H1 (cell line): ENCODE measurements at regions not wholly inside any gene's neighbourhood (a gene's known extent, or its start where the extent isn't known, plus 50 kb on each side); places are given as distances from the start of the nearest gene placed in this dataset.

Experiments
- CTCF ChIA-PET: fragments of 300-600 bp; sonication (Branson Sonifier 250); formaldehyde crosslinking; loops from one replicate; lab custom pipeline; 2021; ENCODE audit not compliant: partially characterized antibody; lab: Charles Lee
- POLR2A ChIA-PET: fragments of 300-600 bp; sonication (Branson Sonifier 250); formaldehyde crosslinking; loops from one replicate; lab custom pipeline; 2021; ENCODE audit warnings: inconsistent platforms; ENCODE audit not compliant: partially characterized antibody; lab: Charles Lee
- DNase-seq, 2 experiments: peaks; one replicate each; pipeline versions ENCODE4 v3.0.0 to v3.0.0-alpha.2; 2010 to 2022; ENCODE audit warnings: low spot score in 2 of 2, low read depth in 1 of 2, mixed read lengths in 1 of 2
- FAIRE-seq: peaks from 2 replicates; lab custom pipeline; 2011; peaks lifted over from hg19 to GRCh38; lab: Jason Lieb, UNC
- H2AFZ ChIP-seq: 2 replicates; pipeline ENCODE4 v1.8.1; 2012; ENCODE audit warnings: low read length, inconsistent platforms
- H2AK5ac ChIP-seq: 2 replicates; pipeline ENCODE4 v1.6.1; 2013; ENCODE audit warnings: low read depth, low read length
- H2BK120ac ChIP-seq: replicated peaks from 2 replicates; pipeline ENCODE3; 2013; ENCODE audit warnings: low read depth, low read length, inconsistent platforms
- H2BK12ac ChIP-seq: 2 replicates; pipeline ENCODE4 v1.6.1; 2013; ENCODE audit warnings: low read depth, low read length
- H2BK15ac ChIP-seq: 2 replicates; pipeline ENCODE4 v1.6.1; 2013; ENCODE audit warnings: low read length
- H2BK20ac ChIP-seq: 2 replicates; pipeline ENCODE4 v1.6.1; 2013; ENCODE audit warnings: low read length
- H2BK5ac ChIP-seq: 2 replicates; pipeline ENCODE4 v1.6.1; 2013; ENCODE audit warnings: low read depth, low read length
- H3K14ac ChIP-seq: 2 replicates; pipeline ENCODE4 v1.6.1; 2013; ENCODE audit warnings: inconsistent platforms; ENCODE audit not compliant: insufficient read length
- H3K18ac ChIP-seq: 2 replicates; pipeline ENCODE4 v1.6.1; 2013; ENCODE audit warnings: low read length; ENCODE audit errors: extremely low read depth
- H3K23ac ChIP-seq: 2 replicates; pipeline ENCODE4 v1.6.1; 2013; ENCODE audit warnings: inconsistent platforms; ENCODE audit not compliant: insufficient read length
- H3K23me2 ChIP-seq: 2 replicates; pipeline ENCODE4 v1.6.1; 2013; ENCODE audit warnings: low read depth, low read length
- H3K27ac ChIP-seq: 2 replicates; pipeline ENCODE4 v1.6.1; 2011; ENCODE audit warnings: low read depth, low read length, inconsistent platforms
- H3K27me3 ChIP-seq, 4 experiments: replicated peaks in 1 of 4; 1 replicate in 1 of 4; 2 replicates in 3 of 4; pipeline versions ENCODE4 v1.6.1 to v1.8.1; 2011 to 2013; ENCODE audit warnings: low read length in 3 of 4, mild to moderate bottlenecking in 3 of 4, inconsistent platforms in 2 of 4, mixed read lengths in 2 of 4, moderate library complexity in 1 of 4; ENCODE audit not compliant: control insufficient read depth in 3 of 4, insufficient read depth in 3 of 4; ENCODE audit errors: extremely low read depth in 1 of 4
- H3K36me3 ChIP-seq, 4 experiments: 2 replicates each; pipeline versions ENCODE4 v1.6.1 to v1.8.1; 2011 to 2013; ENCODE audit warnings: mild to moderate bottlenecking in 4 of 4, low read length in 3 of 4, moderate library complexity in 2 of 4, control low read depth in 1 of 4, inconsistent platforms in 1 of 4; ENCODE audit not compliant: insufficient read depth in 4 of 4, control insufficient read depth in 2 of 4
- H3K4ac ChIP-seq: replicated peaks from 2 replicates; pipeline ENCODE3; 2013; ENCODE audit warnings: low read length, low read depth, mixed read lengths, inconsistent platforms; ENCODE audit not compliant: insufficient read length
- H3K4me1 ChIP-seq, 4 experiments: replicated peaks in 1 of 4; 1 replicate in 1 of 4; 2 replicates in 3 of 4; pipeline versions ENCODE4 v1.6.1 to v1.8.1; 2011 to 2013; ENCODE audit warnings: low read length in 3 of 4, inconsistent platforms in 2 of 4, mixed read lengths in 1 of 4; ENCODE audit not compliant: insufficient read depth in 4 of 4, control insufficient read depth in 3 of 4
- H3K4me2 ChIP-seq, 2 experiments: 2 replicates each; pipeline versions ENCODE4 v1.6.1 to v1.8.1; 2011 to 2013; ENCODE audit warnings: low read depth in 2 of 2, low read length in 2 of 2, control low read depth in 1 of 2, inconsistent platforms in 1 of 2, mild to moderate bottlenecking in 1 of 2; ENCODE audit not compliant: insufficient read depth in 1 of 2
- H3K4me3 ChIP-seq, 4 experiments: fragments of 200-600, 300-600 bp in 1 of 4; sonication (generic), shearing (Covaris generic), sonication (Bioruptor Twin) in 1 of 4; 2 replicates each; pipeline versions ENCODE4 v1.5.1 to v1.8.1; 2011 to 2016; ENCODE audit warnings: low read length in 4 of 4, low read depth in 3 of 4, control low read depth in 2 of 4, inconsistent platforms in 2 of 4, mild to moderate bottlenecking in 2 of 4, mixed read lengths in 1 of 4, moderate library complexity in 1 of 4; ENCODE audit not compliant: insufficient read depth in 2 of 4; ENCODE audit errors: extremely low read depth in 1 of 4
- H3K56ac ChIP-seq: replicated peaks from 2 replicates; pipeline ENCODE3; 2013; ENCODE audit warnings: low read depth, mild to moderate bottlenecking, mixed read lengths, low read length, inconsistent platforms; ENCODE audit not compliant: insufficient read length
- H3K79me1 ChIP-seq: 2 replicates; pipeline ENCODE4 v1.6.1; 2013; ENCODE audit warnings: low read depth, low read length, control low read depth
- H3K79me2 ChIP-seq, 2 experiments: 2 replicates each; pipeline versions ENCODE4 v1.6.1 to v1.8.1; 2012 to 2013; ENCODE audit warnings: low read length in 2 of 2, mild to moderate bottlenecking in 2 of 2, inconsistent platforms in 1 of 2; ENCODE audit not compliant: insufficient read depth in 2 of 2, control insufficient read depth in 1 of 2
- H3K9ac ChIP-seq, 4 experiments: replicated peaks in 1 of 4; 1 replicate in 1 of 4; 2 replicates in 3 of 4; pipeline versions ENCODE4 v1.6.1 to v1.8.1; 2011 to 2013; ENCODE audit warnings: low read depth in 3 of 4, low read length in 3 of 4, control low read depth in 2 of 4, mild to moderate bottlenecking in 2 of 4, moderate library complexity in 2 of 4, inconsistent platforms in 1 of 4; ENCODE audit errors: extremely low read depth in 1 of 4
- H3K9me3 ChIP-seq, 2 experiments: 2 replicates each; pipeline versions ENCODE4 v1.6.1 to v1.8.1; 2012 to 2013; ENCODE audit warnings: mild to moderate bottlenecking in 2 of 2, moderate library complexity in 2 of 2, control low read depth in 1 of 2, inconsistent platforms in 1 of 2, low read depth in 1 of 2, low read length in 1 of 2, mixed read lengths in 1 of 2; ENCODE audit not compliant: insufficient read depth in 2 of 2
- H4K20me1 ChIP-seq, 2 experiments: replicated peaks in 1 of 2; 2 replicates each; pipeline versions ENCODE3 to v1.8.1; 2011 to 2013; ENCODE audit warnings: inconsistent platforms in 2 of 2, low read length in 2 of 2, mild to moderate bottlenecking in 1 of 2; ENCODE audit not compliant: insufficient read depth in 2 of 2, control insufficient read depth in 1 of 2
- H4K5ac ChIP-seq: 2 replicates; pipeline ENCODE4 v1.6.1; 2013; ENCODE audit warnings: low read length, low read depth, mixed read lengths, inconsistent platforms; ENCODE audit not compliant: insufficient read length
- H4K8ac ChIP-seq: 2 replicates; pipeline ENCODE4 v1.8.0; 2013; ENCODE audit warnings: mild to moderate bottlenecking, moderate library complexity, low read length, inconsistent platforms; ENCODE audit not compliant: insufficient read depth; ENCODE audit errors: extremely low read depth
- H4K91ac ChIP-seq: replicated peaks from 2 replicates; pipeline ENCODE3; 2013; ENCODE audit warnings: low read length, mixed read lengths, inconsistent platforms; ENCODE audit not compliant: insufficient read length
- ASH2L ChIP-seq: fragments of 200-600, 300-600 bp; sonication (generic); IDR thresholded peaks from one replicate; pipeline ENCODE4 v1.7.1; 2017; ENCODE audit warnings: low read length
- CBX5 ChIP-seq: fragments of 300-800, 300-1000 bp; sonication (generic); IDR thresholded peaks from 2 replicates; pipeline ENCODE4 v1.7.1; 2016; ENCODE audit warnings: antibody characterized with exemption, low read length, low read depth
- CHD2 ChIP-seq: IDR thresholded peaks from 2 replicates; pipeline ENCODE4 v1.6.1; 2012; ENCODE audit warnings: low read length, improper control_type of control experiment
- CTBP2 ChIP-seq: IDR thresholded peaks from 2 replicates; pipeline ENCODE4 v1.7.0; 2011; ENCODE audit warnings: borderline replicate concordance, mild to moderate bottlenecking, moderate library complexity, mixed read lengths, low read length; ENCODE audit not compliant: insufficient read depth, insufficient read length
- E2F6 ChIP-seq: IDR thresholded peaks from 2 replicates; pipeline ENCODE4 v1.6.1; 2012; ENCODE audit warnings: inconsistent platforms
- EZH2 ChIP-seq: fragments of 200-600 bp; sonication (generic); IDR thresholded peaks from 2 replicates; pipeline ENCODE4 v1.7.1; 2012; ENCODE audit warnings: low read depth, mild to moderate bottlenecking, moderate library complexity, low read length, inconsistent platforms; ENCODE audit not compliant: severe bottlenecking
- HDAC6 ChIP-seq: IDR thresholded peaks from one replicate; pipeline ENCODE4 v1.7.1; 2012; ENCODE audit warnings: low read depth, mild to moderate bottlenecking, inconsistent platforms, low read length, moderate library complexity
- KDM4A ChIP-seq: IDR thresholded peaks from one replicate; pipeline ENCODE4 v1.7.1; 2012; ENCODE audit warnings: low read depth, mild to moderate bottlenecking, moderate library complexity, low read length, inconsistent platforms; ENCODE audit not compliant: severe bottlenecking
- PHF8 ChIP-seq: fragments of 200-600 bp; sonication (generic); conservative IDR thresholded peaks from 2 replicates; pipeline ENCODE4 v1.7.1; 2012; ENCODE audit warnings: low read depth, mild to moderate bottlenecking, inconsistent platforms, low read length, moderate library complexity
- RFX5 ChIP-seq: IDR thresholded peaks from 2 replicates; pipeline ENCODE4 v1.6.1; 2011; ENCODE audit warnings: low read depth, low read length, improper control_type of control experiment, borderline replicate concordance
- RXRA ChIP-seq: IDR thresholded peaks from 2 replicates; pipeline ENCODE4 v1.6.1; 2011; ENCODE audit warnings: low read depth, mild to moderate bottlenecking, low read length, moderate library complexity; ENCODE audit not compliant: insufficient read depth
- TCF12 ChIP-seq: IDR thresholded peaks from 2 replicates; pipeline ENCODE4 v1.6.1; 2011; ENCODE audit warnings: low read depth, mild to moderate bottlenecking, low read length
- ZNF274 ChIP-seq: IDR thresholded peaks from 2 replicates; pipeline ENCODE4 v1.7.0; 2012; ENCODE audit warnings: low read length, borderline replicate concordance; ENCODE audit errors: extremely low read depth
- WGBS, 2 experiments: shearing (Covaris generic) in 1 of 2; methylation state at CpG; one replicate each; pipeline versions ENCODE4 v1.1.6 to v1.1.7; 2013 to 2015; ENCODE audit warnings: low lambda C conversion rate in 2 of 2, mixed read lengths in 2 of 2, inconsistent platforms in 1 of 2, low coverage in 1 of 2, missing lambda C conversion rate in 1 of 2; ENCODE audit not compliant: insufficient replicate concordance in 2 of 2, insufficient coverage in 1 of 2, insufficient read length in 1 of 2; ENCODE audit errors: extremely low coverage in 1 of 2, missing lambda C conversion rate in 1 of 2; 5-methylcytosine and 5-hydroxymethylcytosine counted together

- no peaks in the 10 kb centered on the region for H3K9me3 ChIP-seq
- H2BK20ac ChIP-seq, result no peak overlapping the region
- H3K4me3 ChIP-seq, result no peak overlapping the region
- H3K79me1 ChIP-seq, result no peaks in the 10 kb centered on the region
- H4K5ac ChIP-seq, result no peak overlapping the region
- FAIRE-seq (no peak), DNase-seq (no peak)
- ChIA-PET CTCF (interaction anchor here (1.2 to 1.7 kb wide), 2 partner anchors 15 to 139 kb away, joined by 3 to 4 read pairs; no protein-coding TSS in a partner anchor), POLR2A (no interaction called here)
- no peak overlapping the region for H2AK5ac ChIP-seq
- no peak overlapping the region for H2BK15ac ChIP-seq
- no peak overlapping the region for H4K91ac ChIP-seq
- H2BK120ac ChIP-seq, result no peak overlapping the region
- H3K4me1 ChIP-seq, result no peaks in the 10 kb centered on the region
- 94% methylated on average over 4 of the region's 4 CpGs; no CpG with 5 or more reads in 1 of the 2 experiments for WGBS, 2 experiments
- H3K36me3 ChIP-seq, result no peaks in the 10 kb centered on the region
- H3K79me2 ChIP-seq, result no peaks in the 10 kb centered on the region
- H2BK12ac ChIP-seq, result no peak overlapping the region
- no peak overlapping the region for H3K27ac ChIP-seq
- H3K4me2 ChIP-seq, result no peak overlapping the region
- H4K8ac ChIP-seq, result no peak overlapping the region
- H2AFZ ChIP-seq, result no peak overlapping the region
- H3K14ac ChIP-seq, result no peak overlapping the region
- no peak overlapping the region for H3K4ac ChIP-seq
- no peak overlapping the region for H3K23ac ChIP-seq
- no peak overlapping the region for H3K56ac ChIP-seq
- no peaks in the 10 kb centered on the region for H3K23me2 ChIP-seq
- H4K20me1 ChIP-seq, result no peaks in the 10 kb centered on the region
- H3K27me3 ChIP-seq, result no peaks in the 10 kb centered on the region
- no peak overlapping the region for H3K9ac ChIP-seq
- no peak overlapping the region for H2BK5ac ChIP-seq
- H3K18ac ChIP-seq, result no peak overlapping the region
- TF ChIP-seq EZH2, result no peak
- TF ChIP-seq CTBP2, result no peak
- TF ChIP-seq TCF12, result no peak
- no peak for TF ChIP-seq PHF8
- no peak for TF ChIP-seq ZNF274
- TF ChIP-seq RFX5, result no peak
- no peak for TF ChIP-seq KDM4A
- TF ChIP-seq CHD2, result no peak
- no peak for TF ChIP-seq ASH2L
- no peak for TF ChIP-seq E2F6
- no peak for TF ChIP-seq HDAC6
- TF ChIP-seq RXRA, result no peak
- TF ChIP-seq CBX5, result no peak
- TF ChIP-seq, all 59 proteins: peak for 0
Observed at GRCh38 chr20:7147220-7147601, 379.7 kb downstream of the BMP2 start.
